Upper lobe of left lung (tissue), 4 donors: ENCODE measurements at regions not wholly inside any gene's neighbourhood (a gene's known extent, or its start where the extent isn't known, plus 50 kb on each side); places are given as distances from the start of the nearest gene placed in this dataset.

ENCODE experiments used
- POLR2AphosphoS5 ChIP-seq, 2 donors: sonication (generic); formaldehyde crosslinking; IDR thresholded peaks; one replicate each; pipeline ENCODE4 v1.5.1; 2017; ENCODE audit warnings: antibody characterized with exemption in 2 of 2
- TF ChIP-seq, protein P1 (sequence below), 6 experiments: fragments of 450-650 bp in 4 of 6; fragments of 200-600 bp in 2 of 6; sonication (generic) in 2 of 6; IDR thresholded peaks; one replicate each; pipeline ENCODE4 v1.5.1; 2016 to 2019; ENCODE audit warnings: antibody characterized with exemption in 6 of 6

DNA sequence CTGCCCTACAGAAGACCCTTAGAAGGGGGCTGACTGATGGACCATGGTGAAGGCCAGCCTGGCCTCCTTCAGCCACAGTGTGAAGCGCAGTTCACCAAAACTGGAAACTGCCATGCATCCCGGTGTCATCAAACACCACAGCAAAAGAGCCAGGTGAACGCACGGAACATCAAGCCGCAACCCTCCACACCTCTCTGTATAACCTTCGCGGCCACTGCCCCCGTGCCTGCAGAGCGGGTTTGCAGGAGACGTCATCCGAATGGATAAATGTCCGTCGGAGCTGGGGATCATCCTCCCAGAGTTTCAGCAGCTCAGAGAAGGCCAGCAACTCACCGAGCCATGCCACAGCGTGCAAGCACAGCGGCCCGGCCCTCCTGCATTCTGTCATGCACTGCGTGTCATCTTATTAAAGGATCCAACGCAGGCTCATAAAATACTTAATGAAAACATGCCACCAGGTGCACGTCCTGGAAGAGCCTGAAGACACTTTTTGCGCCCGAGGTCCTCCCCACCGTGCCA is 309.9 kb downstream of the BRD1 start:
- TF ChIP-seq, protein P1, sequence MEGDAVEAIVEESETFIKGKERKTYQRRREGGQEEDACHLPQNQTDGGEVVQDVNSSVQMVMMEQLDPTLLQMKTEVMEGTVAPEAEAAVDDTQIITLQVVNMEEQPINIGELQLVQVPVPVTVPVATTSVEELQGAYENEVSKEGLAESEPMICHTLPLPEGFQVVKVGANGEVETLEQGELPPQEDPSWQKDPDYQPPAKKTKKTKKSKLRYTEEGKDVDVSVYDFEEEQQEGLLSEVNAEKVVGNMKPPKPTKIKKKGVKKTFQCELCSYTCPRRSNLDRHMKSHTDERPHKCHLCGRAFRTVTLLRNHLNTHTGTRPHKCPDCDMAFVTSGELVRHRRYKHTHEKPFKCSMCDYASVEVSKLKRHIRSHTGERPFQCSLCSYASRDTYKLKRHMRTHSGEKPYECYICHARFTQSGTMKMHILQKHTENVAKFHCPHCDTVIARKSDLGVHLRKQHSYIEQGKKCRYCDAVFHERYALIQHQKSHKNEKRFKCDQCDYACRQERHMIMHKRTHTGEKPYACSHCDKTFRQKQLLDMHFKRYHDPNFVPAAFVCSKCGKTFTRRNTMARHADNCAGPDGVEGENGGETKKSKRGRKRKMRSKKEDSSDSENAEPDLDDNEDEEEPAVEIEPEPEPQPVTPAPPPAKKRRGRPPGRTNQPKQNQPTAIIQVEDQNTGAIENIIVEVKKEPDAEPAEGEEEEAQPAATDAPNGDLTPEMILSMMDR (IDR thresholded peaks at IDR 0.05): no peak
- no peak for TF ChIP-seq POLR2AphosphoS5 (IDR thresholded peaks at IDR 0.05)
